K562 (cell line): ENCODE measurements at regions not wholly inside any gene's neighbourhood (a gene's known extent, or its start where the extent isn't known, plus 50 kb on each side); places are given as distances from the start of the nearest gene placed in this dataset.

Source experiments
- ATAC-seq: fragments of 200-7000 bp; cut with Tn5 transposase; 3 replicates; pipeline ENCODE4 v1.9.1; 2020; ENCODE audit warnings: moderate library complexity
- BruUV-seq: library from RNA; stranded (reverse); fragments of 400-500 nt; replicated peaks from 2 replicates; lab custom pipeline; 2021; lab: Mats Ljungman, UMichigan
- CTCF ChIA-PET: fragments of 300-600 bp; formaldehyde crosslinking; extraction: SDS; loops from one replicate; lab custom pipeline; 2021; ENCODE audit warnings: low intra/inter-chr PET ratio; lab: Yijun Ruan, JAX
- POLR2A ChIA-PET: fragments of 300-600, 350-650 bp; sonication (Branson Sonifier 250); formaldehyde crosslinking; extraction: SDS; loops from one replicate; lab custom pipeline; 2021; ENCODE audit warnings: antibody characterized with exemption, inconsistent platforms; lab: Yijun Ruan, JAX
- DNase-seq, 4 experiments: peaks; one replicate each; pipeline versions ENCODE4 v3.0.0 to v3.0.0-alpha.2; 2011 to 2018; ENCODE audit warnings: low spot score in 3 of 4, mixed read lengths in 3 of 4; ENCODE audit errors: extremely low read depth in 1 of 4
- FAIRE-seq: peaks from 2 replicates; lab custom pipeline; 2011; peaks lifted over from hg19 to GRCh38; lab: Jason Lieb, UNC
- H2AFZ ChIP-seq: 2 replicates; pipeline ENCODE4 v1.6.0; 2011; ENCODE audit warnings: low read depth, low read length, control low read depth, inconsistent platforms
- H3K27ac ChIP-seq: fragments of 200-600 bp; 3 replicates; pipeline ENCODE4 v1.8.0; 2011; ENCODE audit warnings: low read depth, mild to moderate bottlenecking, control low read depth, inconsistent platforms, low read length, moderate library complexity, mixed read lengths; ENCODE audit errors: extremely low read depth
- H3K27me3 ChIP-seq, 2 experiments: fragments of 300-600 bp in 1 of 2; 2 replicates in 1 of 2; 3 replicates in 1 of 2; pipeline versions ENCODE4 v1.6.0 to v1.8.0; 2011; ENCODE audit warnings: inconsistent platforms in 2 of 2, low read length in 2 of 2, mild to moderate bottlenecking in 1 of 2, mixed read lengths in 1 of 2, moderate library complexity in 1 of 2; ENCODE audit not compliant: control insufficient read depth in 2 of 2, insufficient read depth in 2 of 2
- H3K36me3 ChIP-seq: fragments of 300-600 bp; 3 replicates; pipeline ENCODE4 v1.8.0; 2011; ENCODE audit warnings: mild to moderate bottlenecking, low read length, inconsistent platforms; ENCODE audit not compliant: control insufficient read depth, insufficient read depth
- H3K4me1 ChIP-seq, 2 experiments: fragments of 200-600 bp in 1 of 2; replicated peaks in 1 of 2; 2 replicates in 1 of 2; 3 replicates in 1 of 2; pipeline versions ENCODE4 v1.5.1 to v1.8.0; 2011; ENCODE audit warnings: inconsistent platforms in 2 of 2, low read length in 2 of 2, mild to moderate bottlenecking in 1 of 2, mixed read lengths in 1 of 2, moderate library complexity in 1 of 2; ENCODE audit not compliant: control insufficient read depth in 2 of 2, insufficient read depth in 2 of 2
- H3K4me2 ChIP-seq: 2 replicates; pipeline ENCODE4 v1.6.1; 2011; ENCODE audit warnings: low read length, control low read depth, inconsistent platforms, mixed read lengths; ENCODE audit not compliant: insufficient read depth
- H3K4me3 ChIP-seq: fragments of 200-600 bp; sonication (generic), shearing (Covaris generic); 2 replicates; pipeline ENCODE4 v1.5.1; 2016; ENCODE audit warnings: control low read depth, inconsistent platforms
- H3K79me2 ChIP-seq: fragments of 200-600 bp; 3 replicates; pipeline ENCODE4 v1.8.0; 2011; ENCODE audit warnings: low read length, inconsistent platforms; ENCODE audit not compliant: control insufficient read depth, insufficient read depth
- H3K9ac ChIP-seq, 2 experiments: 2 replicates each; pipeline versions ENCODE4 v1.6.0 to v1.6.1; 2011; ENCODE audit warnings: low read depth in 2 of 2, low read length in 2 of 2, control low read depth in 1 of 2, inconsistent platforms in 1 of 2, mild to moderate bottlenecking in 1 of 2, mixed read lengths in 1 of 2; ENCODE audit not compliant: insufficient read depth in 1 of 2
- H3K9me1 ChIP-seq: one replicate; pipeline ENCODE4 v1.6.0; 2011; ENCODE audit warnings: inconsistent platforms, mild to moderate bottlenecking, low read length, moderate library complexity; ENCODE audit not compliant: control insufficient read depth, insufficient read depth
- H3K9me3 ChIP-seq: replicated peaks from 2 replicates; pipeline ENCODE4 v1.5.1; 2011; ENCODE audit warnings: low read depth, low read length, inconsistent platforms; ENCODE audit not compliant: control insufficient read depth, insufficient read depth
- H4K20me1 ChIP-seq: replicated peaks from 2 replicates; pipeline ENCODE4 v1.6.1; 2011; ENCODE audit warnings: low read length, inconsistent platforms, mixed read lengths; ENCODE audit not compliant: control insufficient read depth, insufficient read depth
- BACH1 ChIP-seq: fragments of 200-800 bp; sonication (Bioruptor generic); IDR thresholded peaks from 2 replicates; pipeline ENCODE4 v1.6.1; 2016; ENCODE audit warnings: missing genetic modification characterization, missing compliant biosample characterization
- DACH1 ChIP-seq: fragments of 450-650 bp; IDR thresholded peaks from 2 replicates; pipeline ENCODE4 v1.6.1; 2018; ENCODE audit not compliant: partially characterized antibody
- DIDO1 ChIP-seq: fragments of 450-650 bp; IDR thresholded peaks from 2 replicates; pipeline ENCODE4 v1.6.1; 2016; ENCODE audit warnings: low read depth, missing biosample characterization, missing genetic modification characterization
- FOXP1 ChIP-seq: sonication (generic); formaldehyde crosslinking; IDR thresholded peaks from 2 replicates; pipeline ENCODE4 v1.8.0; 2022; ENCODE audit warnings: mild to moderate bottlenecking, missing genetic modification reagents
- NFATC3 ChIP-seq: fragments of 450-650 bp; IDR thresholded peaks from 2 replicates; pipeline ENCODE4 v1.6.1; 2017; ENCODE audit warnings: mild to moderate bottlenecking
- POLR3A ChIP-seq: IDR thresholded peaks from 2 replicates; pipeline ENCODE4 v1.6.1; 2011; ENCODE audit warnings: borderline replicate concordance, mild to moderate bottlenecking, moderate library complexity; ENCODE audit not compliant: insufficient read length, insufficient read depth; ENCODE audit errors: extremely low read depth
- RCOR1 ChIP-seq, 2 experiments: IDR thresholded peaks; 2 replicates each; pipeline ENCODE4 v1.6.1; 2012; ENCODE audit warnings: low read depth in 2 of 2, low read length in 2 of 2, borderline replicate concordance in 1 of 2, improper control_type of control experiment in 1 of 2
- RFX7 ChIP-seq: fragments of 250-450 bp; sonication (Bioruptor Pico); IDR thresholded peaks from 2 replicates; pipeline ENCODE4 v1.5.1; 2021; ENCODE audit warnings: mild to moderate bottlenecking
- STAT5A ChIP-seq: IDR thresholded peaks from 2 replicates; pipeline ENCODE4 v1.6.1; 2012; ENCODE audit warnings: low read length, inconsistent platforms, borderline replicate concordance
- TSC22D4 ChIP-seq: fragments of 450-650 bp; IDR thresholded peaks from 2 replicates; pipeline ENCODE4 v1.6.1; 2016; ENCODE audit warnings: missing genetic modification characterization, missing biosample characterization, control low read depth
- ZKSCAN3 ChIP-seq: fragments of 250-450 bp; sonication (Bioruptor Pico); IDR thresholded peaks from 2 replicates; pipeline ENCODE4 v1.4.0; 2020
- WGBS: fragments of 100-300 bp; shearing (Covaris generic); methylation state at CpG from one replicate; pipeline ENCODE4 v1.1.6; 2016; ENCODE audit warnings: low coverage, mixed read lengths; ENCODE audit not compliant: insufficient coverage; ENCODE audit errors: missing lambda C conversion rate; 5-methylcytosine and 5-hydroxymethylcytosine counted together
- in situ Hi-C: fragments of 300-500 bp; cut with MboI; formaldehyde crosslinking; loops from 4 replicates; pipeline ENCODE4 v1.15.0; 2018; ENCODE audit warnings: inconsistent platforms, mixed read lengths
- intact Hi-C: fragments of 100-400 bp; cut with micrococcal nuclease; formaldehyde crosslinking; loops from 2 replicates; pipeline ENCODE4 v1.14.2; 2022
- TF ChIP-seq, protein P1 (sequence below): fragments of 250-450 bp; sonication (Bioruptor Pico); IDR thresholded peaks from 2 replicates; pipeline ENCODE4 v1.4.0; 2020; ENCODE audit warnings: borderline replicate concordance
- TF ChIP-seq, protein P2 (sequence below): sonication (generic); formaldehyde crosslinking; IDR thresholded peaks from 2 replicates; pipeline ENCODE4 v1.8.0; 2022; ENCODE audit warnings: mild to moderate bottlenecking, missing genetic modification reagents, borderline replicate concordance
- TF ChIP-seq, protein P3 (sequence below): sonication (generic); formaldehyde crosslinking; IDR thresholded peaks from 2 replicates; pipeline ENCODE4 v1.5.0; 2020; ENCODE audit warnings: missing genetic modification reagents

DNA sequence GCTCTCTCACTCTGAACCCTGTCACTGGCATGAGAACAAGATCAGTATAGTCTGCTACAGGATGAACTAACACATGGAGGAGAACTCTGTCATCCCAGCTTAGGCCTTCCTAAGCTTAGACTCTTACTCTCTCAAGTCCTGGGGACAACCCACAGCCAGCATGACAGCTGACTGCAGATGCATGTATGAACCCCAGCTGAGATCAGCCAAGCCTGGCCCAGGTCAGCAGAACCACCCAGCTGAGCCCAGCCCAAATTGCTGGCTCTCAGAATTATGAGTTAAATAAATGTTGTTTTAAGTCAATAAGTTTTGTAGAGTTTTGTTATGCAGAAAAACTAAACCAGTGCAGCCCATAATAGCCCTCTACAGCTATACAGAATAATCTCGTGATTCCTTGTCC, 287.3 kb downstream of the TNS1 start (continued):
- TF ChIP-seq, protein P1, sequence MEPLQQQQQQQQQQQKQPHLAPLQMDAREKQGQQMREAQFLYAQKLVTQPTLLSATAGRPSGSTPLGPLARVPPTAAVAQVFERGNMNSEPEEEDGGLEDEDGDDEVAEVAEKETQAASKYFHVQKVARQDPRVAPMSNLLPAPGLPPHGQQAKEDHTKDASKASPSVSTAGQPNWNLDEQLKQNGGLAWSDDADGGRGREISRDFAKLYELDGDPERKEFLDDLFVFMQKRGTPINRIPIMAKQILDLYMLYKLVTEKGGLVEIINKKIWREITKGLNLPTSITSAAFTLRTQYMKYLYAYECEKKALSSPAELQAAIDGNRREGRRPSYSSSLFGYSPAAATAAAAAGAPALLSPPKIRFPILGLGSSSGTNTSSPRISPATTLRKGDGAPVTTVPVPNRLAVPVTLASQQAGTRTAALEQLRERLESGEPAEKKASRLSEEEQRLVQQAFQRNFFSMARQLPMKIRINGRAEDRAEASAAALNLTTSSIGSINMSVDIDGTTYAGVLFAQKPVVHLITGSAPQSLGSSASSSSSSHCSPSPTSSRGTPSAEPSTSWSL (CRISPR knock-in tag): no peak
- TF ChIP-seq FOXP1 (CRISPR knock-in tag) (no peak), TSC22D4 (tag) (no peak), RCOR1 (IDR thresholded peaks at IDR 0.05; ENCODE audit: borderline replicate concordance in 1 of 2, low read depth in 2 of 2, low read length in 2 of 2) (no peak), POLR3A (no peak)

DNA sequence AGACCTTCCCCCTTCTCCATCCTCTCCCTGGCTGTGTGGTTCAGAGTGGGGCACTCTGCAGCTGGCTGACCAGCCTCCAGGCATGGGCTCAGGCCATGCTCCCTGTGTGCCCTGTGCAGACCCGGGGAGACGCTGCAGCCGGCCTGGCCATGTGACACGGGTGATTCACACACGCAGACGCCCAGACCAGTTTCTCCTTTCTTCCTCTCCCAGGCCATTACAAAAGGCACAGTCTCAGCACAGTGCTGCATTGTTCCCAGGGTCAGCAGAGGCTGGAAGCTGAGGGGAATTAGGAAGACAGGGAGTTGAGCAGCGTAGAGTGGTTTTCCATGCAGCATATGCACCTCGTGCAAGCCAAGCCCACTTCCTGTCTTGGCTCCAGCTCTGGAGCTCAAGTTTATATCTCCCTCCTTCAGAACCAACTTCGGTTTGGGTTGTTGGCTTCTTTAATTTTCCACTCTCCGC, 288.5 kb downstream of the TNS1 start:
- peaks cover 0 to 14% of the 10 kb centered on the region in 2 experiments; a peak in 2 of 5 replicates for H3K27me3 ChIP-seq
- no TSS peak for BruUV-seq
- H3K4me2 ChIP-seq: no peak overlapping the region
- no peak for DNase-seq
- no peak overlapping the region for H3K4me3 ChIP-seq
- no peak overlapping the region for H2AFZ ChIP-seq
- no peaks in the 10 kb centered on the region for H3K9me1 ChIP-seq
- no peaks in the 10 kb centered on the region for H3K79me2 ChIP-seq
- H3K4me1 ChIP-seq: 0 out of 5 replicates have a peak, but pooled peaks cover 0 to 3% of the 10 kb centered on the region in 2 experiments
- intact Hi-C loops: loop anchor here (5.0 to 10.0 kb wide), 3 partner anchors 62 to 1032 kb away; no protein-coding TSS in a partner anchor
- no peak for FAIRE-seq
- in situ Hi-C loops: loop anchor here (25.0 kb wide), 1 partner anchor 1027 kb away; the partner anchor contains the start of gene IGFBP5
- CTCF ChIA-PET: interaction anchor here (0.6 to 1.0 kb wide), 2 partner anchors 102 to 202 kb away, joined by 3 read pairs; no protein-coding TSS in a partner anchor
- H3K27ac ChIP-seq: no peak overlapping the region
- 0% methylated on average over 6 of the region's 10 CpGs for WGBS
- POLR2A ChIA-PET: interaction anchor here (0.9 kb wide), 1 partner anchor 10 kb away, joined by 3 read pairs; no protein-coding TSS in a partner anchor
- H3K9ac ChIP-seq: no peak overlapping the region
- no peaks in the 10 kb centered on the region for H4K20me1 ChIP-seq
- H3K36me3 ChIP-seq: no peaks in the 10 kb centered on the region
- ATAC-seq: no peak
- H3K9me3 ChIP-seq: no peaks in the 10 kb centered on the region
- TF ChIP-seq STAT5A (no peak), NFATC3 (no peak), DACH1 (no peak), RFX7 (CRISPR knock-in tag) (no peak), DIDO1 (tag) (no peak), ZKSCAN3 (CRISPR knock-in tag) (no peak), BACH1 (tag) (no peak)
- TF ChIP-seq, protein P2, sequence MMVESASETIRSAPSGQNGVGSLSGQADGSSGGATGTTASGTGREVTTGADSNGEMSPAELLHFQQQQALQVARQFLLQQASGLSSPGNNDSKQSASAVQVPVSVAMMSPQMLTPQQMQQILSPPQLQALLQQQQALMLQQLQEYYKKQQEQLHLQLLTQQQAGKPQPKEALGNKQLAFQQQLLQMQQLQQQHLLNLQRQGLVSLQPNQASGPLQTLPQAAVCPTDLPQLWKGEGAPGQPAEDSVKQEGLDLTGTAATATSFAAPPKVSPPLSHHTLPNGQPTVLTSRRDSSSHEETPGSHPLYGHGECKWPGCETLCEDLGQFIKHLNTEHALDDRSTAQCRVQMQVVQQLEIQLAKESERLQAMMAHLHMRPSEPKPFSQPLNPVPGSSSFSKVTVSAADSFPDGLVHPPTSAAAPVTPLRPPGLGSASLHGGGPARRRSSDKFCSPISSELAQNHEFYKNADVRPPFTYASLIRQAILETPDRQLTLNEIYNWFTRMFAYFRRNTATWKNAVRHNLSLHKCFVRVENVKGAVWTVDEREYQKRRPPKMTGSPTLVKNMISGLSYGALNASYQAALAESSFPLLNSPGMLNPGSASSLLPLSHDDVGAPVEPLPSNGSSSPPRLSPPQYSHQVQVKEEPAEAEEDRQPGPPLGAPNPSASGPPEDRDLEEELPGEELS: no peak
- TF ChIP-seq, protein P3, sequence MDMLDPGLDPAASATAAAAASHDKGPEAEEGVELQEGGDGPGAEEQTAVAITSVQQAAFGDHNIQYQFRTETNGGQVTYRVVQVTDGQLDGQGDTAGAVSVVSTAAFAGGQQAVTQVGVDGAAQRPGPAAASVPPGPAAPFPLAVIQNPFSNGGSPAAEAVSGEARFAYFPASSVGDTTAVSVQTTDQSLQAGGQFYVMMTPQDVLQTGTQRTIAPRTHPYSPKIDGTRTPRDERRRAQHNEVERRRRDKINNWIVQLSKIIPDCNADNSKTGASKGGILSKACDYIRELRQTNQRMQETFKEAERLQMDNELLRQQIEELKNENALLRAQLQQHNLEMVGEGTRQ (CRISPR knock-in tag): no peak
